ENCODE measurements at regions not wholly inside any gene's neighbourhood (a gene's known extent, or its start where the extent isn't known, plus 50 kb on each side); places are given as distances from the start of the nearest gene placed in this dataset.
"Not testable (repeated sequence)": the region's sequence is repeated elsewhere in the genome, so short reads cannot be mapped to it uniquely, and the experiment has no call there.

GRCh38 chr1:229175297-229175696, 95.6 kb upstream of the RAB4A start:
- not testable (repeated sequence) for DNase-seq (ENCODE audit: low read depth)

- not testable (repeated sequence) for DNase-seq (ENCODE audit: low read depth)
These were observed 94.5 kb upstream of the RAB4A start for GRCh38 chr1:229176457-229176856.

- no peak for DNase-seq (ENCODE audit: low read depth)
These were observed 90.8 kb upstream of the RAB4A start for GRCh38 chr1:229180161-229180560.

- no peak for DNase-seq (ENCODE audit: low read depth)
These were observed 89.5 kb upstream of the RAB4A start for GRCh38 chr1:229181419-229181818.

GRCh38 chr1:229183588-229183987, 87.3 kb upstream of the RAB4A start:
- no peak for DNase-seq (ENCODE audit: low read depth)

- no peak for DNase-seq (ENCODE audit: low read depth)
These were observed 86.8 kb upstream of the RAB4A start for GRCh38 chr1:229184066-229184465.

GRCh38 chr1:229185963-229186362, 84.9 kb upstream of the RAB4A start:
- DNase-seq (ENCODE audit: low read depth) = no peak

- no peak for DNase-seq (ENCODE audit: low read depth)
These were observed 84.4 kb upstream of the RAB4A start for GRCh38 chr1:229186373-229187056.

- no peak for DNase-seq (ENCODE audit: low read depth)
These were observed 80.8 kb upstream of the RAB4A start for GRCh38 chr1:229190057-229190575.

GRCh38 chr1:229191066-229191674, 79.7 kb upstream of the RAB4A start:
- no peak for DNase-seq (ENCODE audit: low read depth)

- DNase-seq (ENCODE audit: low read depth) = peak; percentile 32
These were observed 78.9 kb upstream of the RAB4A start for GRCh38 chr1:229192031-229192430.

GRCh38 chr1:229192853-229193252, 78.1 kb upstream of the RAB4A start:
- no peak for DNase-seq (ENCODE audit: low read depth)

GRCh38 chr1:229194096-229194495, 76.8 kb upstream of the RAB4A start:
- DNase-seq (ENCODE audit: low read depth) = no peak

- no peak for DNase-seq (ENCODE audit: low read depth)
These were observed 75.7 kb upstream of the RAB4A start for GRCh38 chr1:229195246-229195645.

- DNase-seq (ENCODE audit: low read depth) = peak; percentile 18
These were observed 74.3 kb upstream of the RAB4A start for GRCh38 chr1:229196404-229197264.

GRCh38 chr1:229197265-229197585, 73.7 kb upstream of the RAB4A start:
- DNase-seq (ENCODE audit: low read depth) = no peak

GRCh38 chr1:229199261-229200243, 71.4 kb upstream of the RAB4A start:
- peak; percentile 23 for DNase-seq (ENCODE audit: low read depth)

GRCh38 chr1:229203030-229203751, 67.7 kb upstream of the RAB4A start:
- DNase-seq (ENCODE audit: low read depth) = peak; percentile 37

- DNase-seq (ENCODE audit: low read depth) = no peak
These were observed 66.8 kb upstream of the RAB4A start for GRCh38 chr1:229203991-229204632.
